ENCODE measurements at regions not wholly inside any gene's neighbourhood (a gene's known extent, or its start where the extent isn't known, plus 50 kb on each side); places are given as distances from the start of the nearest gene placed in this dataset.

DNA sequence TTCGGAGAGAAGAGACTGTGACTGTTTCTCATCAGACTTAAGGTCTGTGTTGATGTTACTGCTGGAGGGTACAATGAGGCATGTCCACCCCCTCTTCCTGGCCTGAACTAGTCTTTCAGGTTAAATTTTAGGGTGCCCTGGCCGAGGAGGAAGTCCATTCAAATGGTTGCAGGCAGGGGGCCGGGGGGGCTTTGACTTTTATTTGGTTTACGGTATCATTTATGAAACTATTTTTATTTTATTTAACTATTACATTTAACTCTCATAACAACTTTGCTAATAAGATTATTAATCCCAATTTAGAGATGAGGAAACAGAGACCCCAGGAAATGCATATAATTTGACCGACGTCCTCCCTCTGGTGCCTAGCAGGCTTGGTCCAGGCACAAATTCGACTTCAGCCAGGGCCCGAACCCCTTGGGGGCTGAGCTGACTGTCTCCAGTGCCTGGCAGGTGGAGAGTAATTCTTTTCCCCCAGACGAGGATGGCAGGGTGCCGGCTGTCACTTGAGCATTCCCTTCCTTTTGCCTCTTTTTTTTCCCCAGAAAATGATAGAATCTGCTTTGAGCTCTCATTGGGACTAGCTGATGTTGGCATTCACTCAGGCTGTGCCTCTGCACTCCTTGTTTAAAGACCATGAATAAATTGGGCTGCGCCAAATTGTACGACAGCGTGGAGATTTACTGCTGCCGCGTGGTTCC, 255.3 kb upstream of the SALL3 start:
- DNase-seq = no peak

DNA sequence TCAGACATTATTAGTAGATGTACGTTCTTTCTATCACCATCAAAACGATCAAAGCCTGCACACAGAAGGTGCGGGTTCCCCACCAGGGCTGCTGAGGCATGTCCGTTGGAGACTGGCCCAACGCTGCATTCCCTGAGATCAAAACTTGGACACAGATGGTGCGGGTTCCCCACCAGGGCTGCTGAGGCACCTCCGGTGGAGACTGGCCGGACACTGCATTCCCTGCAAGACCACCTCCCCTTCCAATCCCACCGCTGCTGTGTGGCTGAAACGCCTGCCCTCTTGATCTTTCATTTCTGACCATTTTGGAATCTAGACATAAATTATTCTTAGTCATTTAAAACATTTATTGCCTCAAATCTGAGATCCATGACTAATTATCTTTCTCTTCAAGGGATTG, 254.2 kb upstream of the SALL3 start:
- DNase-seq = no peak

DNA sequence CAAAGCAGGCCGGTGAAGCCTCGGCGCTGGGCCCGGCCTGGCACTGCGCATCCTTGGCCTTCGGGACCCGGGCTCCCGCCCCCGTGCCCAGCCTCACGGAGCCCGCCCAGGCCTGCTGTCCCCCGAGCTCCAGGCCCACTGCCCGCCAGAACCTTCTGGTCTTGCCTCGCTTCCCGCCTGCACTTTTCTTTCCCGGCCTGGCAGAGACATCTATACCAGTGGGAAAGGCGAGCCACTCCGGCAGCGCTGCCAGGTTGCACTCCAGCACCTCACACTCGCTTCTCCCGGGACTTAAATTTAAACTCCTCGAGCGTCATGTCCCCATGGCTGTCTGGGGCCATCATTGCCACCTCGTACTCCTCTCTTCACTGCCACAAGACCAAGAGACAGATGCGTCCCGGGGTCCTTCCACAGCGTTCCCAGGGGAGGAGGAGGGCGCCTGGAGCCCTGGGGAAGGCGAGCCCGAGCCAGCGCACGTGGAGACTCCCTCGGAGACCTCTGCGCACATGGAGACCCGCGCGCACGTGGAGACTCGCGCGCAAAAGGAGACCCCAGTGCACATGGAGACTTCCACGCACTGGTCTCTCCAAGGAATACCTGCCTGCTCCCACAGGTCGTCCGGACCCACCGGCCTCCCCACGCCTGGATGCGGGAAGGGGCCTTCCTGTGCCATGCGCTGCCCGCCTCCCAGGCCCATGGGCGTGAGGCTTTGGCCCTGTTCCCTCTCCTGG, 253.1 kb upstream of the SALL3 start:
- DNase-seq = no peak

DNA sequence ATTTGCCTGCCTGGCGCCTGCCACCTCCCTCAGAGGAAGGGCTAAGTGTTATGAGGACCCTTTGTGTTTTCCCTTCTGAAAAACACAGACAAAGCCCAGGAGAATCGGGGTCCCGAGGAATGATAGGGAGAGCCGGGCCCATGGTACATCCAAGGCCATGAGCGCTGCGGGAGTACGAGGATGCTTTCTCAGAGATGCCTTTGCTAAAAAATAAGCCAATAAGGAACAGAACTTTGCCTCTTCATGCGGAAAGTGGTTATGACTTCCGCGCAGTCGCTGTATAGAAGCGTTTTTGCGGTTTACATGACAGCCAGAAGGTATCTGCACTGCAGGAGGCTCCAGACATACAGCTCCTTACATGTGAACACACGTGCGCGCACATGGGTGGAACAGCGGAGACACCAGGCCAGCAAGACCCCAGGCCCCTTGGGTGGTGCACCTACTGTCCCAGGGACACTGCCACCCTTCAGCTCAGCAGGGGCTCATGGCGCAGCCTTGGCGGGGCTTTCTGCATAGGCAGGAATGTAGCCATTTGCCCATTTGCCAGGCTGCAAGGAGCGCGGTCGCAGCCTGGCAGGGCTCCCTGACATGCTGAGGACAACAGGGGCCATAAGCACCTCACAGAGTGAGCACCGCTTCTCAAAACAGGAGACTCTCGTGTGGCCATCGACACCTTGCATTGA, 252.4 kb upstream of the SALL3 start:
- no peak for DNase-seq

DNA sequence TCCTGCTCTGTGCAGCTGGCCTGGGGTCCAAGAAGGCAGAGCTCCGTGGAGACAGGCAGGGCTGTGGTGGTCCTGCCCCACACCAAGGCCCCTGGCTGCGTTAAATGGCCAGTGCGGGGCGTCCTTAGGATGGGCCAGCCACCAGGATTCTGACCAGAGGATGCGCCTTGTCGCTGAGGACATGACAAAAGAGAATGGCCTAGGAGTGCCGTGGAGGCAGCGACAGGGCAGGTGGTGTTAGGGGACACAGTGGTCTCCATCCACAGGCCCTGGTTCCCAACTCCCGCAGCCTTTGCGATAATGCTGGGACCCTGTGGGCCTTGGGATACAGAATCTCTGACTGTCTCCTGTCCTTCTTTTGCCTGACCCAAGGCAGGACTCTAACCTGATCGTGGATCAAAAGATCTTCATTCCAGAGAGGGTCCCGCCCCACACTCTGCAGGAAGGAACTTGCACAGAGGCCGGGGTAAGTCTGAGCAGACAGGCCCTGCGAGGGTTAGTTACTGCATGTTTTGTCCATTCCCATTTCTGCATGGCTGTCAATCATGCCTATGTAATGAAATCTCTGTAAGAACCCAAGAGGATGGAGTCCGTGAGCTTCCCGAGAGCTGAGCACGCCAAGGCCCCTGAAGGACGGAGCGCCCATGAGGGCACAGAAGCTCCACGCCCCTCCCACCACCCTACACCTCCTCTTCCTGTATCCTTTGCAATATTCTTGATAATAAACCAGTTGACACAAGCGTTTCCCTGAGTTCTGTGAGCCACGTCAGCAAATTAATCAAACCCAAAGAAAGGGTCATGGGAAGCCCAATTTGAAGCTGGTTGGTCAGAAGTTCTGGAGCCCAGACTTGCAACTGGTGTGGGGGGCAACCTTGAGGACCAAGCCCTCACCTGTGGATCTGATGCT, 251.5 kb upstream of the SALL3 start:
- no peak for DNase-seq

DNA sequence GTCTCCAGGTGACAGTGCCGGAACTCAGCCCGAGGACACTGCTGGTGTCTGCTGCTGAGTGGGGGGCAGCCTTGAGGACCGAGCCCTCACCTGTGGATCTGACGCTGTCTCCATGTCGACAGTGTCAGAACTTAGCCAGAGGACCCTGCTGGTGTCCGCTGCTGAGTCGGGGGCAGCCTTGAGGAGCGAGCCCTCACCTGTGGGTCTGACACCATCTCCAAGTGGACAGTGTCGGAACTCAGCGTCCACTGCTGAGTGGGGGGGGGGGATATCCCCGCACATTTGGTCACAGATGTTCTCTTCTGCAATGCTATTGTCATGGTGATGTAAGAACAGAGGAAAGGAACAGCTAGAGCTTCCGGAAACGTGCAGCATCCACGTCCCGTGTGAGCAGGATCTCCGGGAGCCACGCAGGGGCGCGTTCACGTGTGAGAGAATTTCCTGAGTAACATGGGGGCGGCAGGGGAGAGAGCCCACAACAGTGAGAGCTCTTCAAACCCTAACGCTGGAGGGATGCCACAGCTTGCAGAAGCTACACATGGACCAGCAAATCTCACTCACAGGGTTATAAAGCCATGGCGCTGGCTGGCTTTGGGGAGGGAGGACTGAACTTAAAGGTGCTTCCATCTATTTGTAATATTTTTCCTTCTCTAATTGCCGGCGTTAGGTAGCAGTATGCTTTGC, 250.7 kb upstream of the SALL3 start:
- no peak for DNase-seq

DNA sequence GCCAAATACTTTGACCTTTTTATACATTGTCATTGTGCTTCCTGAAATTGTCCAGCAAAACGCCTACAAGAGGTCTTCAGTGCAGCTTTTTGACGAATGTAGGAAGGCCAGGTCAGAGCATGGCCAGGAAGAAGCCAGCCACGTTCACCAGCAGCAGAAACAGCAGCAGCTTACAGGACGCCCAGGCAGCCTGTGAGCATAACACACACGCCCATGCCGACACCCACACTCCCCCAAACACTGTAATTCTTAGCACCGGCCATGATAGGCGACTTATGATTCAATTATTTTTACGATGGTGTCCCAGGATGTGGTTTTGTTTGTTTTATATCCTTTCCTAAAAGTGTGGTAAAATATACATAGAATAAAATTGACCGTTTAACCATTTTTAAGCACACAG, 249.1 kb upstream of the SALL3 start:
- no peak for DNase-seq

DNA sequence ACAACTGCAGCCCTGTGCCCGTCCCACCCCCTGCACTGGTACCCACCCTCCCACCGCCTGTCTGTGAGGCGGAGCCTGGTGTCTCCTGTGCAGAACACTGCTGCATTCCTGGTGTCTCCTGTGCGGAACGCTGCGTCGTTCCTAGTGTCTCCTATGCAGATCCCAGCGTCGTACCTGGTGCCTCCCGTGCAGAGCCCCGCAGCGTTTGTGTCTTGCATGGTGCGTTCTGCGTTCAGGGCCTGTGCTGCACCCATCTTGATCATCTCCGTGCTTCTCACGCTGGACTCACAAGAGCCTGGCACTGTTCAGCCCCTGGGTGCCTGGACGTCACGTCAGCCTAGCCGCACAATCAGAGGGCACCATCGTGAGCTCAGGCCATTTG, 248.6 kb upstream of the SALL3 start:
- DNase-seq = no peak

DNA sequence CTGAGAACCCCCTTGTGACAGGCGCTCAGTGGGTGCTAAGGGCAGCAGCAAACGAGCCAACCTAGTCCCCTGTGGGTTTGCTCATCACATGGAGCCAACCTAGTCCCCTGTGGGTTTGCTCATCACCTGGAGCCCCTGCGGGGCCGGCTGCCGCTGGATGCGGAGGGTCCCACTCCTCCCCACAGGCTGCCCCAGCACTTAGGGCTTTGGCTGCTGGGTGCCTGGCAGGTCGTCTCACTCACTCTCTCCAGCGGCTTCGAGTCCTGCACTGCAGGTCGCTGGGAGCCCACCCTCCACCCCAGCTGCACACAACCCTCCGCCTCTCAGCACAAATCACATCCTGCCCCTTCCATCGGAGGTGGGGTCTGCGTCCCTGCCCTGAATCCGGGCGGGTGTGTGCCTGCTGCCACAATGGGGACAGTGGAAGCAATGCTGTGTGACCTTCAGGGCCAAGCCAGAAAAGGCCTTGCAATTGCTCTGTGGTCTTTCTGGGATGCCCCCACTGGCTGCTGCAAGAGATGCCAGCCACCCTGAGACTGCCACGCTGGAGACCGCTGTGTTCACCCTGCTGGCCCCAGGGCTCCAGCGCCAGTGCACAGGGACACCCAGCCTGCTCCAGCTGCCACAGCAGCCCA, 248.1 kb upstream of the SALL3 start:
- DNase-seq = no peak

DNA sequence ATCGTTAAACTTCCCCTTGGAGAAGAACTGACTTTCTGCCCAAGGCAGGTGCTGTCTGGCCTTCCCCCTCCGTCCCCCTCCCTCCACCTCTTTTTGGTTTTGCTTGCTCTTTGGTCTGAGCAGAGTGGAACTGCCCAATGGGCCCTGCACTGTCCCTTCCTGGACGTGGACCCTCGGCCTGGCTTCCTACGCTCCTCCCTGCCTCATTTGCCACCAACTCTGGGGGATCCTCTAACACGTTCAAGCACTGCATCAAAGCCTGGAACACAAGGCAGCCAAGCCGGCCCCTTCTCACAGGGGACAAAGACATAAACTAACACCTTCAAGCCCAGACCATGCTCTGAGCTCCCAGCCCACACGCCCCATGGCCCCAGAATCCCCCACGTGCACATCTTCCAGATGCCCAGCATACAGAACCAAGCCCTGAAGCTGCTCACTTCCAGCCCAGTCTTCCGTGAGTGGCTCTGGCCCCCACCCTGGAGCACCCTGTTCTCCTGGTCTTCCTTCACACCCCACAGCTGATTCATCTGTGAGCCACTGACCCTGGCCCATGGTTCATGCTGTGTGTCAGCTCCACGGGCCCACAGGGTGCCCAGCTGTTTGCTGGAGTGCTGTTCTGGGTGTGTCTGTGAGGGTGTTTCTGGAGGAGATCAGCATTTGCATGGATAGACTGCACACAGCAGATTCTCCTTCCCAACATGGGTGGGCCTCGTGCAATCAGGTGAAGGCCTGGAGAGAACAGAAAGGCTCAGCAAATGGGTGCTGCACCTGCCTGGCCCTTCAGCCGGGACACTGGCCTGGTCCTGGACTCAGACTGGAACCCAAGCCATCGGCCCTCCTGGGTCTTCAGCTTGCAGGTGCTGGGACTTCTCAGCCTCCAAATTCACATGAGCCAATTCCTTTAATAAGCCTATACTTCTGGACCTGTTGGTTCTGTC, 247.1 kb upstream of the SALL3 start:
- no peak for DNase-seq

DNA sequence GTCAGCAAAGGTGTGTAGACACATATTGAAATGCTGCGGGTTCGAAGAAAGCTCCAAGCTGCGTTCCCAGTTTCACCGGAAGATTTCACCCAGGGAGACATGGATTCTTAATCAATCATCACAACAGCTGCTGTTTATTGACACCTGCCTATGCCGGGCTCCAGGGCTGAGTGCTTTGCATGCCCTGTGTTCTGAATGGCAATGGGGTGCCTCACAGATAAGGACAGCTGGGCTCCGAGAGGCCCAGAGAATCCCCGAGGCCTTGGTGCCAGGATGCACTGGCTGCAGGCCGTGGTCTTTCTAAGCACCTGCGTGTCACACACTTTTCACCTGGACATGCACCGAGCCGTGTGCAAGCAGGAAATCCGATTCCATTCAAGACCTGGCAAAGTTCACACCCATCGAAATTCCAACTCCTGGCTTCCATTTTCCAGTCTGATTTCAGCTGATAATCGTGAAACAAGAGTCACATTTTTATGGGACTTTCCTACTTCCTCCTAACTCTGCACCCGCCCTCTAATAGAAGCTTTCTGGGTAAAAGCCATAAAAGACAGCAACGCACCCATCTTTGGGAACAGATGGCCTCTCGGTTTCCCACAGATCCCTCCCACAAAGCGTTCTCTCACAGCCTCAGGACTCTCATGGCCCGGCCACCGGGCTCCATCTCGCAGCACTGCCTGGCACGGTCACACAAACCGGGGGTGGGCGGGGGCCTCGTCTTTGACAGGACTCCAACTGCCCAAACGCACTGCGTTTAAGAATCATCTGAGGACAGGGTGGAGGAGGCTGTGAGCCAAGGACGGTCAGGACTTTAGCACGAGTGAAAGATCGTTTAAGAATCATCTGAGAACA, 245.6 kb upstream of the SALL3 start:
- DNase-seq = no peak

DNA sequence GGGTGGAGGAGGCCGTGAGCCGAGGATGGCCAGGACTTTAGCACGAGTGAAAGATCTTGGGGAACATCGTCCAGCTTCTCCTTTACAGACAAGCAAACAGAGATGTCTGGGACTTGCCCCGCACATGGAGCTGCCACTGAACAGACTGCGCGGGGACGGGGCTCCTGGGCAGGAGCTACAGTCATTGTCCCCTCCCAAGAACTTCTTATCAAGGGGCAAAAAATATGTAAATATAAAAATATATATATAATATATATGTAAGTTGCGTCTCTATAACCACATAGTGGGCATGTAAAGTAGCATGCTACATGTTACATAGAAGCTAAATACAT, 245.0 kb upstream of the SALL3 start:
- no peak for DNase-seq

DNA sequence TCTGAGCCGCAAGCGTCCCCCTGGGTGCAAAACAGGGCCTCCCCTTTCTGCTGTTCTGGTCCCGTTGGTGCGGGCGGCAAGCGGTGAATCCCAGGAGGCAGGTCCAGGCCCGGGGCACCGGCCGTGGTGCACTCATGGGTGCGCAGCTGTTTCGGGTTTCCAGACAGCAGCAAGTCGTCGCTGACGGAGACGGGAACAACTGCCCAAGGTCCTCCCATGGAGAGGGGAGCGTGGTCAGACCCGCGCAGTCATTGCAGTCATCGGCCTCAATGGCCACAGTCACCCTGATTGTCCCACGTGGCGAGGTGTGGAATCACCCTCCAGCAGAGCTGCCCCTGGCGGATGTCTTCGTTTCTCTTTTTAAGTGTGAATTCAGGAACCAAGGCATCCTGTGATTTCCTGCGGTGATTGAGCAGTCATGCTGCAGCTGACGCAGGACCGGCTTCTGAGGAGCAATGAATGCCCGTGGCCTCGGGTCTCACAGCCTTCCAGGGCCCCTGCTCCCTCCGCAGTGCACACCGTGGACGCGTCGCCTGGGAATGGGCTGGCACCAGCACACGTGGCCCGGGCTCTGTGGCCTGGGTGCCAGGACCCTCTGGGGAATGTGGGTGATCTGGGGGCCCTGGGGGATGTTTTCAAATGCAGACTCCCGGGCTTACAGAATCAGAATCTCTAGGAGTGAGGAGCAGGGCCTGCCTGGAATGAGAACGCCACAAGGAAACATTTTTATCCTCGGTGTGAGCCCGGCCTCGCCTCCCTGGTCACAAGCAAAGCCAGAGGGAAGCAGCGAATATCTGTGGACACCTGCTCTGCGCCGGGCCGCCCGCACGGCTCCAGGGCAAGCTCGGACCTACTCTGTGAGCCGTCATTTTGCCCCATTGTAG, 244.2 kb upstream of the SALL3 start:
- DNase-seq = no peak

DNA sequence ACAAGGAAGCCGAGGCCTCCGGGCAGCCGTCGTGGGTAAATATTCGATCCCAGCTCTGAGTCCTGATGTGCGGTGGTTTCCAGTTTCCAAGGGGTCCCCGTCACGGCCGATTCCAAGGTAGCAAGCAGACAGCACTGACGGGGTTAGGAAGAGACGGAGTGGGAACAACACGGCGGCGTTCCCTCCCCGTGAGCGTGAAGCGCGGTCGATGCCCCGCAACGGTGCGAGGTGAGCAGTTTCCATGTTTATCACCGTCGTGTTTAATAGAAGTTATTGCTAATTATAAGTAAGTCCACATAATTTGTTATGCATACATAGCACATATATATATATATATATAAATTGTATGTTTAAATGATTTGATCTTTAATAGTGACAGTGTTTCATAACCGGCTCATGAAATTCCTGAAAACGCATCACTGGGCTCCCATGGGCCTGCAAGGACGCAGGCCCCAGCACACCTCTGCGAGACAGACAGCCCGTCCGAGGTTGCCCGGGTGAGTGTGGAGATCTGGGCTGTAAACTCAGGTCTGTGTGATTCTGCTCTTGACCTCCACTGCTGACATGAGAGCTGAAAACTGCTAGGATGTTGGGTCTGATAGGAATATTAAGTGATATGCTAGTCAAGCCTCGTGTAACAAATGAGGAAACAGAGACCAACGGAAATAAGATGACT, 243.5 kb upstream of the SALL3 start:
- DNase-seq = no peak

DNA sequence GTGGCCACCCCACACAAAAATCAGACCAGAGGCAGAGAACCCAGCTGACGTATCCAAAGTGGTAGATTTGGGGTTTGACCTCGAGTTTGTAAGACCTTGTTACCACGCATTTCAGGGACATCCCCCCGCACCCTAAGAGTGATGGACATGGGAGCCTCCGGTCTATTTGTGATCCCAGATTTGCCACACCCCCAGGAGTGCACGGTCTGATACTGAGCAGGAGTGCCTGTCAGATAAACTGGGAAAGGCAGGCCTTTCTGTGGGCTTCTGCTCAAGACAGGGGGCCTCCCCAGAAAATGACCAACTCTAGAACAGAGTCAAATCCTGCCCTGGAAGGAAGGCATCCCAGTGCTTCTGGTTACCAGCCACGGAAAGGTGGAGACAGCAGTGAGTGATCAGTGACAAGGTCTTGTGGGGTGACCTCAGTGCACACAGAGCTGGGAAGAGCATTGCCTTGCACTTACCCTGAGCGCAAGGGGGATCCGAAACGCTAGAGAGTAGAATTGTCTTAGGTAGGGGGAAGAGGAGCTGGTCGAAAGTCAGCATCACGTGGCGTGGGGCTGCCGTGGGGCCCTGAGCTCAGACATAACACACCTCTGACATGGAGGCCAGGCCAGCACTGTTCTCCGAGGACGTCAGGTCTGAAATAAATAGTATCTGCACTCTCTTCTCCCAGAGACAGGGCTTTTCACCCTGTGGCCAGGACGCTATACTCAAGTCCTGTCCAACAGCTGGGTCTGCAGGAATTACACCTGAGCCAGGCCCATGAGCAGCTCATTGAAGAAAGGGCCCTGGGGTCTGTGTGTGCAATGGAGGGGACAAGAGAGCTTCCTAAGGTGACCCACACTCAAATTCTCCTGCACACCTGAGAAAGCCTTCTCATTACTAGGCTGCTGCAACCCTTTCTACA, 242.4 kb upstream of the SALL3 start:
- no peak for DNase-seq

DNA sequence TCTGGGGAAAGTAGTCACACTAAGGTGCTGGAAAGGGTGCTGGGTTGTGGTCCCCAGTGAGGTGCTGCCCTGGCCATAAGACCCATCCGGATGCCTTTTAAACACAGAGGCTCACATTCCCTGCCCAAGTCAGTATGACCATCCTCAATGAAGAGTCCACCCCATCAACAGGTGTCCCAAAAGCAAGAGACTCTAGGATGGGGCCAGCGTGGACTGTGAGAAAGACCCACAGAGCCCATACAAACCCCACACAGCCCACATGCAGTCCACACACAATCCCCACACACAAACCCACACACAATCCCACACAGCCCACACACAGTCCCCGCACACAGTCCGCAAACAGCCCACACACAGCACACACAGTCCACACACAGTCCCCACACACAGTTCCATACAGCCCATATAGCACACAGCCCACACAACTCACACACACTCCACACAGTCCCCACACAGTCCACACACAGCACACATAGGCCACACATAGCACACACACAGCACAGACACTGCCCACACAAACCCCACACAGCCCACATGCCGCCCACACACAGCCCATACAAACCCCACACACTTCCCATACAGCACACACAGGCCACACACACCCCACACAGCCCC, 241.4 kb upstream of the SALL3 start:
- DNase-seq = no peak

DNA sequence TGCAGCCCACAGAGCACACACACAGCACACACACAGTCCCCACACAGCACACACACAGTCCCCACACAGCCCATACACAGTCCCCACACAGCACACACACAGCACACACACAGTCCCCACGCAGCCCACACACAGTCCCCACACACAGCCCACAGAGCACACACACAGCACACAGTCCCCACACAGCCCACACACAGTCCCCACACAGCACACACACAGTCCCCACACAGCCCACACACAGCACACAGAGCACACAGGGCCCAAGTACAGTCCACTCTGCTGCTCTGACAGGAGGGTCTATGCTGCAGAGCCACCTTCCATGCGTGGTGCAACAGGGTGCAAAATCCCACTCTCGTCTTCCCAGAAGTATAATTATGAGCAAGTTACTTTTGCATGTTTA, 240.5 kb upstream of the SALL3 start:
- DNase-seq = no peak
